GM21381 (cell line): ENCODE measurements at regions not wholly inside any gene's neighbourhood (a gene's known extent, or its start where the extent isn't known, plus 50 kb on each side); places are given as distances from the start of the nearest gene placed in this dataset.

ENCODE experiments used
- ATAC-seq: cut with Tn5 transposase; IDR thresholded peaks from one replicate; pipeline ENCODE4 v1.9.1; 2021; ENCODE audit warnings: mild to moderate bottlenecking, moderate library complexity; ENCODE audit not compliant: unreplicated experiment

DNA sequence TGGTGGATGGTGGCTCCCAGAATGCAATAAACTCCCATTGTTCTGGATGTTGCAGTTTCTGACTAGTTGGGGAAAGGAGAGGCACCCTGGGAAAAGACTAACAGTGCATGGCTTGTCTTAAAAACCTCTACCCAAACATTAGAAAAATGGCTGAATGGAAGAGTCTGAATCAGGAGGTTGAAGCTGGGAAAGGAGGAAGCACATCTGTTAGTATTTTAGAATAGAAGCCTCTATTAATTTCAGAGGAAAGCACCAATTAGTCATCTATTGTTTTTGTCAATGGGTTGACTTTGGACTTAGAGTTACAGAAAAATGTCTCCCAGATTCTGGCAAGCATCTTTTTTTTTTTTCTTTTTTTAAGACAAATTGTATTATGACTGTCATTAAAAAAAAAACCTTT, 56.1 kb upstream of the ELMO1 start:
- ATAC-seq = no peak

DNA sequence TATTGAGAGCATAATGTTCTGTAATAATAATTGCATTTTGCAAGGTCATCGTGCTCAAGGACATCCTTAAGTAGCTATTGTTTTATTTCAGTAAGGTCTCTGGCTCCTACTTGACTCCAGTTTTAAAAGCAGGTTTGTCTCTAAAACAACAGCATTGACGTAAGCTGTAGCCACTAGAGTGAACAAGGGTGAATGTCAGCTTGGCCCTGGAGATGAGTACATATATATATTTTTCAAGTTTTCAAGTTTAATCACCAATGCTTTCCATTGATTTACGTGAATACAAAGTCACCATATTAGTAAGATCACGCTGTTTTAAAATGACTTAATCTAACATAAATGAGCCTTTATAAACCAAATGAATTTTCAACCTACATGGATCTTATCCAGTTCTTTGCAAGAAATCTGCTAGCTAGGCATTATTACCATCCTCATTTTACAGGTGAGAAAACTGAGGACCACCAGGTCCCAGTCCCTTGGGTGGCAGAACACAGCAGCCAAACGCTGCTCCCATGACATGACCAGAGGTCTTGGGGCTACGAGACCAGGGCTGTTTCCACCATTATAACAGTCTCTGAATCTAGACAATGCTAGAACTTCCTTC, 57.2 kb upstream of the ELMO1 start:
- ATAC-seq = no peak

- no peak for ATAC-seq
Measured at GRCh38 chr7:37508118-37508517, 59.5 kb upstream of the ELMO1 start.

- ATAC-seq = no peak
Measured at GRCh38 chr7:37510043-37510634, 61.5 kb upstream of the ELMO1 start.

GRCh38 chr7:37511915-37512314, 63.3 kb upstream of the ELMO1 start:
- ATAC-seq = no peak

DNA sequence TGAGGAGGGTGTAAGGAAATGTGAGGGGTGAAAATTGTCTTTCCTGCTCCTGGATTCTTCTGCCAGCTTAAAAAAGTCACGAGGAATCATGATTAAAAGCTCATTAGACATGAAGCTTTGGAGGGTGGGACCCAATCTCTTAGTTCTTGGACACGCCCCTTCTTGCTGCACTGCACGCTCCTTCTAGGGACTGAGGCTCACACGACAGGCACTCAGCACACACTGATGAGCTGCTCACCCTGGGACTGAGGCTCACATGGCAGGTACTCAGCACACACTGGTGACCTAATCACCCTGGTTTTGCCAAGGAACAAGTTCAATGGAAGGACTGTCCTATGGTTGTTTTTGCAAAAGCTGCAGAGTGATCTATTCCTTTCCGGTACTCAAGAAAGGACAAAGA, 65.8 kb upstream of the ELMO1 start:
- no peak for ATAC-seq

GRCh38 chr7:37516664-37517063, 68.0 kb upstream of the ELMO1 start:
- no peak for ATAC-seq

- ATAC-seq = no peak
Measured at GRCh38 chr7:37518266-37518665, 69.6 kb upstream of the ELMO1 start.

DNA sequence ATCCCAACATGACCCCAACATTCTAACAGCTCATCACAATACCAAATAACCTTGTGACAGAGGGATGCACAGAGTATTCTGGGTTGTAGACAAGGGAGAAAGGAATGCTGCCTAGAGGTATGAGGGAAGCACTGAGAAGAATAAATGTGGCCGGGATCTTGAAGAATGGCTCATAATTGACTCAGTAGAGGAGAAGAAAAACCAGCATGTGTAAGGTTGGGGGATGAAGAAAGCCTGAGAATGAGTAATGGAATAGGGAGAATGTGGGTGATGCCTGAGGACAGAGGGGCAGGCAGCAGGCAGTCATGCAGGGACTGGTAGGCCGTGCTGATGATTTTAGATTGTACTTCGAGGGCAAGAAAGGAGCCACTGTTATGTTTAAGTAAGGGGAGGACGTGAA, 75.4 kb upstream of the ELMO1 start:
- ATAC-seq = no peak

DNA sequence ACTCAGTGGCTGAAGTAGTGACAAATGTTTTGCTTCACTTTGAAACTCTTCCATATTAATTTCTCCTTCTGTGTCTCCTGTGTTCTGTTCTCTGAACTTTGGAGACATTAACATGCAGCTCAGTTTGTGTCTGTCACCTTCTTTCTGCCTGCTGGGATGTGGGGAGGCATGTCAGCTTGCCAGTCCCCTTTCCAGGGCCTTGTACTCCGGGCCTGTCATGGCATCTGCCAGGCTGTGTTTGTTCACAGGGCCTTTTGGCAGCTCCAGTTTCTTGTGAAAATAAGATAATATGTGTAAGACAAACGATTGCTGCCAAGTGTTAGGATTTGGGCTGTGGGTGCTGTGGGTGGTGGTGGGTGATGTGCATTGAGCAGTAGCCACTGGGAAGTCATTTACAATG, 76.1 kb upstream of the ELMO1 start:
- ATAC-seq = no peak

DNA sequence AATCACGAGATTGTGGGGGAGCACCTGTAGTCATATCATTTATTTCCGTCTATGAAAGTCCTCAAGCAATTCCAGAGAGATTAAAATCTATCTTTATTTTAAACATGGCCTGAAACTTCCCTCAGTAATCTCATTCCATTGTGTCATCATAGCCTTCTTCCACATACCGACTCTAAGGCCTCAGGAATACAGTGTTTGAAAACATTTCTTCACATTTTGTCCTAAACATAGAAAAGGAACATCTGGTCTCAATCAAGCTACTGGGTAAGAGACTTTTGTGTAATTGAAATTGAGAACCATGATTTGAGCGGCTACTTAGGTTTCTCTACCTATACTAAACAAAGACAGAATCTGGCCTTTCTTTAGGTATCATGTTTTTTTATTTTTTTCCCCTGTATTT, 78.0 kb upstream of the ELMO1 start:
- ATAC-seq = no peak

DNA sequence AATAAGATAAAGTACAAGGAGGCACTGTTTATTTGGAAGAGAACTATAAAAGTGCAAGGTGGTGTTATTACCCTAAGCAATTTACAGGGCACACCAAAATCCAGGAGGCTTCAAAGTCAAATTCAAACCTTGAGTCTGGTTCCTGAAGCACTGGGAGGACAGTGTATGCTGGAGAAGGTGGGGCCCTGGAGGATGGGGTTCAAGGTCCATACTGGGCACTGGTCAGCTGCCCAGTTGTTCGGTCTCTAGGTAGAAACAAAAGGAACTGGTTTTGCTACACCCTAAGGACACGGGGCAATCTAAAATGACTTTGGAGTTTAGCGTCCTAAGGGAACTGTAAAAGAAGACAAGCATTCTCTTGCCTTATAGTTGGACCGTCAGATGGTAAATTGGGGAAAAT, 78.4 kb upstream of the ELMO1 start:
- no peak for ATAC-seq

DNA sequence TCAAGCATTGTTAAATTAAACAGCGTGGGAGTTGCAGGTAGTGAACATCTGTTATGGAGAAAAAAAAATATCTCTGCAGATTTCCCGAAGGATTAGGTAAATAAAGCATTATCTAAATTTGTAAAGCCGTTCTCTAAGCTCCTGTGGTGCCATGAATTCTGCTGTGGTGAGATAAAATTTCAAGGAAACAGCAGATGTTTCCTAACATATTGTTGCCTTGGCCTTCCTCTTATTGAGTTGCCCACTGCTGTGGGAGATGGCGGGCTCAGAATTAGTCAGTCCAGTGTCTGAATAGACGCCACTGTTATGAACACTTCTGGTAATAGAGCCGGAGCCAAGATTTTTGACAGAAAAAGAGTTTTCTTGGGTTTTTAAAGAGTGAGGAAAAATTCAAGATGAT, 82.6 kb upstream of the ELMO1 start:
- no peak for ATAC-seq

- ATAC-seq = no peak
Measured at GRCh38 chr7:37532636-37533035, 84.0 kb upstream of the ELMO1 start.

- ATAC-seq = no peak
Measured at GRCh38 chr7:37534893-37535610, 86.4 kb upstream of the ELMO1 start.

DNA sequence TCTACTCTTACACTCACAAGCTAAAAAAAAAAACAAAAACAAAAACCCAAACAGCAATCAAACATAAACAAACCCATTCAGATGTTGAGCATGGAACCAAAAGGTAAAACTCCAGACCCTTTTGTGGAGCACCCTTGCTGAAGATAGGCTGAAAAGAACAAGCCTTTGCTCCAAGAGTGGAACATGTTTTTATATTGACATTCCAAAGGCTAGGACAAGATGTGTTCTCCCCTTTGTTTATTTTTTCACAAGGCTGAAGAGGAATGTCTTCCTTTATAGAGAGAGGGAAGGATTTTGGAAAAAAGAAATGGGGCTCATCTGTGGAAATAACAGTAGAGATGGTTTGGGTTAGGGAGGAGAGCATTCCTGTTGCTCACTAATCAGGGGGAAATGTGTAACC, 87.2 kb upstream of the ELMO1 start:
- no peak for ATAC-seq

DNA sequence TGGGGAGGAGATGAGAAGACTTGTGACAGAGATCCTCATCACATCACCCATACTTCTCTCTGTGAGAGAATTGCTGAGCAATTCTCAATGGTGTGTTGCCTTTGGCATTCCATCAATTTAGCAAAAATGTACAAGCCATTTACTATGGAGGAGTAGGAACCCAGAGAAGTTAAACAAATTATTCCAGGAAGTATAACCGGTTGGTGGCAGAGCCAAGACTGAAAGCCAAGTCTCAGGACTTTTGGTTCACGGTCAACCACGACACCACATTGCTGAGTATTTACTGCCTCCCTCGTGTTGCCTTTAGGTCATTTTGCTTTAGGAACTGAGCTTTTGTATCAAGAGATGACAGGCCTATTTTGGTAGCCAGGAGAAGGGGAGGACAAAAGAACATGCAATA, 88.0 kb upstream of the ELMO1 start:
- no peak for ATAC-seq

GRCh38 chr7:37537439-37537838, 88.8 kb upstream of the ELMO1 start:
- no peak for ATAC-seq

- no peak for ATAC-seq
Measured at GRCh38 chr7:37538945-37539344, 90.3 kb upstream of the ELMO1 start.

DNA sequence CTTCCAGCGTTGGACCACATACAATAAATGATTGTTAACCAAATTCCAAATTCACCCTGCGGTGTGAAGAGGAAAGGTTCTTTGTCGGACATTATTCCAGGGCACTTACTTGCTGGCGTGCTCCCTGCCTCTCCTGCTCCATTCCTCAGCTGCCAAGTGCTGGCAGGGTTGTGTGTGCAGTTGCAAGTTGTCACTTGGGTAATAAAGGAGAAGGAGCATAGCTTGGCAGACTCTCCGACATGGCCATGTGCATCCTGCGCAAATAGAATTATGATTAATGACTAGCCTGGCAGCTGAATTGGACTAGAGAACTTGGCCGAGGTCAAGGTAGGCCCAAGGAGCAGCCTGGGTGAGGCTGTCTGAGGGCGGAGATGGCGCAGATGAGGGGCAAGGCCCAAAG, 92.3 kb upstream of the ELMO1 start:
- ATAC-seq = no peak

- peak; percentile 92 for ATAC-seq
Measured at GRCh38 chr7:37541810-37542443, 93.3 kb upstream of the ELMO1 start.
